Right lobe of liver (tissue), 6 donors: ENCODE measurements at regions not wholly inside any gene's neighbourhood (a gene's known extent, or its start where the extent isn't known, plus 50 kb on each side); places are given as distances from the start of the nearest gene placed in this dataset.
"Not testable (repeated sequence)": the region's sequence is repeated elsewhere in the genome, so short reads cannot be mapped to it uniquely, and the experiment has no call there.

Experiments used
- ATAC-seq, 4 donors: fragments of 200-7000 bp; cut with Tn5 transposase; one replicate each; pipeline ENCODE4 v1.9.1; 2020; ENCODE audit warnings: mild to moderate bottlenecking in 4 of 4, moderate library complexity in 4 of 4
- DNase-seq, 3 donors: peaks; one replicate each; pipeline ENCODE4 v3.0.0-alpha.2; 2020
- H3K27ac ChIP-seq, 3 donors: fragments of 200-600 bp; one replicate each; pipeline ENCODE4 v1.8.0; 2022
- H3K27me3 ChIP-seq, 2 donors: fragments of 200-600 bp; one replicate each; pipeline ENCODE4 v1.8.0; 2022
- H3K36me3 ChIP-seq, 4 donors: fragments of 200-600 bp; sonication (generic) in 1 of 4; one replicate each; pipeline versions ENCODE4 v1.5.1 to v1.8.0; 2017 to 2022; ENCODE audit warnings: control low read depth in 1 of 4
- H3K4me1 ChIP-seq, 4 donors: fragments of 200-600 bp; sonication (generic) in 1 of 4; one replicate each; pipeline versions ENCODE4 v1.5.1 to v1.8.0; 2017 to 2022; ENCODE audit warnings: control low read depth in 1 of 4
- H3K4me3 ChIP-seq, 3 donors: fragments of 200-600 bp; one replicate each; pipeline ENCODE4 v1.8.0; 2022
- H3K9me3 ChIP-seq, 4 donors: fragments of 200-600 bp; sonication (generic) in 1 of 4; one replicate each; pipeline versions ENCODE4 v1.5.1 to v1.8.0; 2017 to 2022; ENCODE audit warnings: control low read depth in 1 of 4
- CTCF ChIP-seq, 4 donors: fragments of 200-600 bp in 3 of 4; fragments of 450-650 bp in 1 of 4; IDR thresholded peaks; one replicate each; pipeline versions ENCODE4 v1.5.1 to v1.8.0; 2016 to 2022; ENCODE audit warnings: antibody characterized with exemption in 4 of 4, mild to moderate bottlenecking in 2 of 4
- POLR2A ChIP-seq: fragments of 450-650 bp; IDR thresholded peaks from one replicate; pipeline ENCODE4 v1.6.1; 2017; ENCODE audit warnings: antibody characterized with exemption, mild to moderate bottlenecking
- WGBS: methylation state at CpG from one replicate; pipeline ENCODE4 v1.1.6; 2018; ENCODE audit warnings: low coverage, low lambda C conversion rate; ENCODE audit not compliant: insufficient coverage; ENCODE audit errors: missing lambda C conversion rate; 5-methylcytosine and 5-hydroxymethylcytosine counted together
- intact Hi-C, 2 donors: fragments of 100-400 bp; cut with DNase I; formaldehyde crosslinking; loops; one replicate each; pipeline versions ENCODE4 v1.11.2 to v1.14.1; 2022
- donor health status: DM: no; HTN: yes; CAD: no.
- donor health status: DM: no; HTN: no; CAD: no.
- donor health status: DM: no; HTN: no; CAD: no.
- donor health status: DM: no; HTN: yes; CAD: no.
- donor health status: DM: no; HTN: yes; CAD: no.

- 74% methylated on average over 4 of the region's 12 CpGs for WGBS
- TF ChIP-seq POLR2A (no peak), CTCF (IDR thresholded peaks at IDR 0.05) (no peak)
- H3K9me3 ChIP-seq, result no peaks in the 10 kb centered on the region
- no peaks in the 10 kb centered on the region for H3K4me1 ChIP-seq
- no peaks in the 10 kb centered on the region for H3K36me3 ChIP-seq
- intact Hi-C loops, result no loop called here
- DNase-seq (no peak), ATAC-seq (no peak)
- H3K4me3 ChIP-seq, result no peak overlapping the region
- H3K27ac ChIP-seq, result no peak overlapping the region
- H3K27me3 ChIP-seq, result no peaks in the 10 kb centered on the region
Measured at GRCh38 chr4:135408109-135408508, 1206.5 kb upstream of the PABPC4L start.

DNA sequence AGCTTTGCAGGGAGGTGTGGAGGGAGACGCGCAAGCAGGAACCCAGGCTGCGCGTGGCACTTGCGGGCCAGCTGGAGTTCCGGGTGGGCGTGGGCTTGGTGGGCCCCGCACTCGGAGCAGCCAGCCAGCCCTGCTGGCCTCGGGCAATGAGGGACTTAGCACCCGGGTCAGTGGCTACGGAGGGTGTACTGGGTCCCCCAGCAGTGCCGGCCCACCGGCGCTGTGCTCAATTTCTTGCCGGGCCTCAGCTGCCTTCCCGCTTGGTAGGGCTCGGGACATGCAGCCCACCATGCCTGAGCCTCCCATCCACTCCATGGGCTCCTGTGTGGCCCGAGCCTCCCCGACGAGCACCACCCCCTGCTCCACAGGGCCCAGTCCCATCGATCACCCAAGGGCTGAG lies 1205.0 kb upstream of the PABPC4L start:
- H3K4me3 ChIP-seq, ATAC-seq, intact Hi-C loops, H3K27me3 ChIP-seq, H3K4me1 ChIP-seq, H3K27ac ChIP-seq, DNase-seq, H3K36me3 ChIP-seq, H3K9me3 ChIP-seq: not testable (repeated sequence)
- WGBS, result no CpG with 5 or more reads among the region's 22 CpGs

GRCh38 chr4:135385830-135386581 lies 1184.4 kb upstream of the PABPC4L start:
- no peaks in the 10 kb centered on the region for H3K4me1 ChIP-seq
- TF ChIP-seq POLR2A (no peak), CTCF (IDR thresholded peaks at IDR 0.05) (no peak)
- H3K27me3 ChIP-seq, result no peaks in the 10 kb centered on the region
- DNase-seq (no peak), ATAC-seq (no peak)
- intact Hi-C loops, result no loop called here
- H3K36me3 ChIP-seq, result no peaks in the 10 kb centered on the region
- no peak overlapping the region for H3K4me3 ChIP-seq
- no peak overlapping the region for H3K27ac ChIP-seq
- WGBS, result 63% methylated on average over 9 of the region's 10 CpGs
- H3K9me3 ChIP-seq, result no peaks in the 10 kb centered on the region

- WGBS, result 17% methylated on average over 1 of the region's 1 CpG
- H3K27me3 ChIP-seq, result no peaks in the 10 kb centered on the region
- ATAC-seq (no peak), DNase-seq (no peak)
- no peaks in the 10 kb centered on the region for H3K9me3 ChIP-seq
- intact Hi-C loops, result no loop called here
- no peak overlapping the region for H3K27ac ChIP-seq
- no peaks in the 10 kb centered on the region for H3K4me1 ChIP-seq
- no peaks in the 10 kb centered on the region for H3K36me3 ChIP-seq
- TF ChIP-seq CTCF (IDR thresholded peaks at IDR 0.05) (no peak), POLR2A (no peak)
- H3K4me3 ChIP-seq, result no peak overlapping the region
Measured at GRCh38 chr4:135383356-135384288, 1182.0 kb upstream of the PABPC4L start.
